ENCODE measurements at regions not wholly inside any gene's neighbourhood (a gene's known extent, or its start where the extent isn't known, plus 50 kb on each side); places are given as distances from the start of the nearest gene placed in this dataset.

GRCh38 chr11:70811483-70811882 is 413.2 kb downstream of the CTTN start:
- TF ChIP-seq POLR2A (IDR thresholded peaks at IDR 0.05; ENCODE audit: borderline replicate concordance, extremely low read depth, insufficient read depth, insufficient read length) (no peak), YY1 (IDR thresholded peaks at IDR 0.05; ENCODE audit: extremely low read depth, insufficient replicate concordance, low read depth, low read length) (no peak), POLR2AphosphoS5 (IDR thresholded peaks at IDR 0.05; ENCODE audit: low read depth, low read length) (no peak), SP1 (IDR thresholded peaks at IDR 0.05; ENCODE audit: low read depth) (no peak), CTCF (IDR thresholded peaks at IDR 0.05 in 2 of 3, conservative IDR thresholded peaks at IDR 0.05 in 1 of 3; ENCODE audit: borderline replicate concordance in 1 of 3, insufficient read depth in 1 of 3, low read depth in 2 of 3, low read length in 2 of 3) (no peak), ZFX (IDR thresholded peaks at IDR 0.05) (no peak), SIN3A (IDR thresholded peaks at IDR 0.05; ENCODE audit: low read depth) (no peak), EZH2 (IDR thresholded peaks at IDR 0.05) (no peak), CBX3 (IDR thresholded peaks at IDR 0.05; ENCODE audit: low read depth) (no peak)
- TF ChIP-seq, protein P1, sequence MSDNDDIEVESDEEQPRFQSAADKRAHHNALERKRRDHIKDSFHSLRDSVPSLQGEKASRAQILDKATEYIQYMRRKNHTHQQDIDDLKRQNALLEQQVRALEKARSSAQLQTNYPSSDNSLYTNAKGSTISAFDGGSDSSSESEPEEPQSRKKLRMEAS (IDR thresholded peaks at IDR 0.05) = no peak
